Dedifferentiated amniotic fluid mesenchymal stem cell (primary cell): ENCODE measurements at regions not wholly inside any gene's neighbourhood (a gene's known extent, or its start where the extent isn't known, plus 50 kb on each side); places are given as distances from the start of the nearest gene placed in this dataset.
"Not testable (repeated sequence)": the region's sequence is repeated elsewhere in the genome, so short reads cannot be mapped to it uniquely, and the experiment has no call there.

ENCODE experiments used
- DNase-seq: peaks from one replicate; pipeline ENCODE4 v3.0.0-alpha.2; 2016; ENCODE audit errors: extremely low spot score

- DNase-seq: no peak
Observed at GRCh38 chr5:42241636-42242035, 181.6 kb upstream of the GHR start.

- no peak for DNase-seq
Observed at GRCh38 chr5:42242210-42242609, 181.0 kb upstream of the GHR start.

GRCh38 chr5:42242881-42243485, 180.3 kb upstream of the GHR start:
- no peak for DNase-seq

- no peak for DNase-seq
Observed at GRCh38 chr5:42252306-42252705, 170.9 kb upstream of the GHR start.

GRCh38 chr5:42259914-42260313, 163.3 kb upstream of the GHR start:
- not testable (repeated sequence) for DNase-seq

- no peak for DNase-seq
Observed at GRCh38 chr5:42267091-42267490, 156.1 kb upstream of the GHR start.

- not testable (repeated sequence) for DNase-seq
Observed at GRCh38 chr5:42268170-42268569, 155.1 kb upstream of the GHR start.

- DNase-seq: no peak
Observed at GRCh38 chr5:42268630-42269029, 154.6 kb upstream of the GHR start.

- no peak for DNase-seq
Observed at GRCh38 chr5:42270771-42271170, 152.5 kb upstream of the GHR start.

- DNase-seq: no peak
Observed at GRCh38 chr5:42274913-42275312, 148.3 kb upstream of the GHR start.

- DNase-seq: no peak
Observed at GRCh38 chr5:42277293-42277692, 145.9 kb upstream of the GHR start.

- no peak for DNase-seq
Observed at GRCh38 chr5:42284584-42284983, 138.7 kb upstream of the GHR start.

- no peak for DNase-seq
Observed at GRCh38 chr5:42285230-42285629, 138.0 kb upstream of the GHR start.

- DNase-seq: no peak
Observed at GRCh38 chr5:42300496-42300895, 122.7 kb upstream of the GHR start.

GRCh38 chr5:42301349-42301748, 121.9 kb upstream of the GHR start:
- DNase-seq: no peak

GRCh38 chr5:42302186-42302585, 121.1 kb upstream of the GHR start:
- DNase-seq: no peak

- no peak for DNase-seq
Observed at GRCh38 chr5:42306287-42306686, 117.0 kb upstream of the GHR start.

- no peak for DNase-seq
Observed at GRCh38 chr5:42309865-42310264, 113.4 kb upstream of the GHR start.

GRCh38 chr5:42315214-42315613, 108.0 kb upstream of the GHR start:
- DNase-seq: no peak

- DNase-seq: no peak
Observed at GRCh38 chr5:42317575-42317974, 105.7 kb upstream of the GHR start.

- not testable (repeated sequence) for DNase-seq
Observed at GRCh38 chr5:42319546-42319945, 103.7 kb upstream of the GHR start.

GRCh38 chr5:42321785-42322184, 101.5 kb upstream of the GHR start:
- no peak for DNase-seq

- DNase-seq: no peak
Observed at GRCh38 chr5:42337143-42337542, 86.1 kb upstream of the GHR start.

- DNase-seq: no peak
Observed at GRCh38 chr5:42337607-42338006, 85.6 kb upstream of the GHR start.
